SKM-1 treated with dmso at 0.1 percent for 144 hours (cell line): ENCODE measurements at regions not wholly inside any gene's neighbourhood (a gene's known extent, or its start where the extent isn't known, plus 50 kb on each side); places are given as distances from the start of the nearest gene placed in this dataset.

Source experiments
- DNase-seq: peaks from one replicate; lab custom pipeline; 2025; ENCODE audit not compliant: unreplicated experiment; lab: John Stamatoyannopoulos, UW

DNA sequence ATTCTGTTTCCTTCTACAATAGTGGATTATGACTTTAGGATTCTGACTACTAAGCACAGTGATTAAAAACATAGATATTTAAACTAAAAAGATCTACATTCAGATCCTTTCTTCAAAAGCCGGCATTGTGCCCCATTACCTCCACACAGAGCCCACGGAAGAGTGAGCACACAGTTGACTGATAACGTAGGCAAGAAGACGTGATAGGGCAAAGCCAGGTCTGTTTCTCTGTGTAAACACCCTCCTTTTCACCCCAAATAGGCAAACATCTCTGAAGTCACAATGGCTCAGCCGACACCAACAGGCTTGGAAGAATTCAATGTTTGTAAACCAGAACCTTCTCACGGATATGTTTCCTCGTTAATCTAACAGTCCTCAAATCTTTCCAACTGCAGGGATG, 302.9 kb downstream of the CMPK2 start:
- DNase-seq, result no peak

DNA sequence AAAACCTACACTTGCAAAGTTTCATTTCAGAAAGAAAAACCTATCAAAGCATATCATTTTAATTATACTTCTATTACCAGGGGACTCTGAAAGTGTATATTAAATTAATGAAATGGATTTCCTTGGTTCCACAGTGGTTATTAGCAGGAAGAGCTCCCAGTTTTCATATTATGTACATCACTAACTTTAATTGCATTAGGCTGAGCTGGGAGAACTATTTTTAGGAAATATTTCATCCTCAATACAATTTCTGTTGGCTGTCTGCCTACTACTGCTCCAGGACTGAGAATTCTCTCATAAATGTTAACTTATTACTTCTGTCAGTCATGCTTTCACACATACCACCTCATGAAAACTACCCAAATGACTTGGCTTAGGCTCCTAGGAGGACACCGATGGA, 301.4 kb downstream of the CMPK2 start:
- DNase-seq, result no peak

GRCh38 chr2:6574121-6574520, 291.6 kb downstream of the CMPK2 start:
- no peak for DNase-seq

- no peak for DNase-seq
These were observed 289.4 kb downstream of the CMPK2 start for GRCh38 chr2:6576302-6576701.

GRCh38 chr2:6577960-6578359, 287.7 kb downstream of the CMPK2 start:
- DNase-seq, result no peak

DNA sequence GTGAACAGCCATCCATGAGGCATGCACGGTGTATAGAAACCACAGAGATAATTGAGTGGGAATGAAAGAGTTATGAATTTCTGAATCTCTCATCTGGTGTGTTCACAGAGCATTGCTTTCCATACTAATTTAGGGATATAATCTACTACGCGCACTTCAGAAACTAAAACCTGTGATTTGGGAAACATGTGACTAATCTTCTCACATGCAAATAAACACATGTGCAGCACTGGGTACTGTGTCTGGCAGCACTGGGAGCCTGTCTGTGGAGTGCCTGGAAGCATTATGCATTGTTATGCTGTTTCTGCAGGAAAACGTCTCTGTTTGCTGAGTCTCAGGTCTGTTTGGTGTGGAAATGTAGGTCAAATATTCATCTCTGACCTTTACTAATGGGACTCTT, 287.3 kb downstream of the CMPK2 start:
- no peak for DNase-seq

DNA sequence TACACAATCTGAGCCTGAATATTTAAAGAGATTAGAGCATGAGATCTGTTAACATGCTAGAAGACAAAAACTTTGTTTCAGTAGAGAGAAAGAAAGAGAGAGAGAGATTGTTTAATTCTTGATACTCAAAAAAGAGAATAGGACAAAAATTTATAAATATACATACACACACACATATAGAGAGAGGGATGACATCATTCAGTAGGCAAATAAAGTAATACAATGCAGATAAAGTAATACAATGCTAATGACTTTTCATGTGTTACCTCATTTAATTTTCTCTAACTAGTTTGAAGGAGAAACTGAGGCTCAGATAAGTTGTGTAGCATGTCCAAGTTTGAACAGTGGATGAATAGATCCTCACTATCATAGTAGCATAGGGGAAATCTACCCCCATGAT, 286.4 kb downstream of the CMPK2 start:
- no peak for DNase-seq

GRCh38 chr2:6580982-6581381, 284.7 kb downstream of the CMPK2 start:
- DNase-seq, result no peak

DNA sequence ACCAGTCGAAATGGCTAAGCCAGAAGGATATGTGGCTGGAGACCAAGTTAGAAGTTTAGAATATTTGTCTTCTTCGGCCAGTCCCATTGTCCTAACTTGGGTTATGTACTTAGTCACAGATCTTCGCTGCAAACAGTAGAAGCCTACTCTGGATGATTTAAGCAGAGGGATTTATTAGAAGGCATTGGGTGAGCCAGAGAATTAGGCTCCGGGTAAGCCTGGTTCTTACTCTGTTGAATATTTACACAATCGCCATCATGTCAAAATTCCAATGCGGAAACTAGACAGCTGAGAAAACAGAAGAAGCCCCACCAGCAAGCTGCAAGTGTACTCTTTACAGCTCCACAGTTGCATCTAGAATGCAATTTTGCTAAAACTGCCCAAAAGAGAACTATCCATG, 276.6 kb downstream of the CMPK2 start:
- no peak for DNase-seq

DNA sequence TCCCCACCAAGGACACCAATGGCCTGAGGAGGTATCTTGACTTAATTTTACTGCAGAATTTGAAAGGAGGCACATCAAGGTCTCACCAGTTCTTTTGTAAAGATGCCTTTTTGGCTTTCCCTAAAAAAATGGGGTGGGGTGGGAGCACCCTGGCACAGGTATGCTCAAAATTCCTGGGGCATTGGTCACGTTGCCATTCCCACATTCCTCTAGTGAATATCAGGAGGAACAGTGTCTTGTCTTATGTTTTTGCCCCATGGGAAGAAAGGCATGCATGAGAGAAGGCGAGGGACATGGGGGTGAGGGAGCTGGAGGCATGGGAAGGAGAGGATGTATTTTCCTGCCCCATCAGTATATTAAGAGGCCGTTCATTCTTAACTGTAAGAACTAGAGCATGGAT, 275.3 kb downstream of the CMPK2 start:
- no peak for DNase-seq

DNA sequence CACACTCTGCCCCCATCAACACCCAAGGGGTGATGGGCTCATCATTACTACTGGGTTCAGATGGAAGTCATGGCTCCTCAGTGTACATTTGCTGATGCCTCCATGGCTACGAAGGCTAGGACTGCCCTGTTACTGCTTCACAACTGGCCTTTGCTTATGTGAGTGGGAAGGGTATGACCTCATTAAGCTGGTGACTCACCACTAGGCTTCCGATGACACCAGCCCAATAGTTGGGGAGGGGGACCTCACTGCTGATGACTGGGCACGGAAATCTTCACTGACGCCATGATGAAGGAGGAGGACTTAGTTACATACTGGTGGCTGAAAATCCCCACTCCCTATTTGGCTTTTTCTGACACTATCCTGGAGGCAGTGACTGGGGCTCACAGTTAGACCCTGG, 263.2 kb downstream of the CMPK2 start:
- no peak for DNase-seq

DNA sequence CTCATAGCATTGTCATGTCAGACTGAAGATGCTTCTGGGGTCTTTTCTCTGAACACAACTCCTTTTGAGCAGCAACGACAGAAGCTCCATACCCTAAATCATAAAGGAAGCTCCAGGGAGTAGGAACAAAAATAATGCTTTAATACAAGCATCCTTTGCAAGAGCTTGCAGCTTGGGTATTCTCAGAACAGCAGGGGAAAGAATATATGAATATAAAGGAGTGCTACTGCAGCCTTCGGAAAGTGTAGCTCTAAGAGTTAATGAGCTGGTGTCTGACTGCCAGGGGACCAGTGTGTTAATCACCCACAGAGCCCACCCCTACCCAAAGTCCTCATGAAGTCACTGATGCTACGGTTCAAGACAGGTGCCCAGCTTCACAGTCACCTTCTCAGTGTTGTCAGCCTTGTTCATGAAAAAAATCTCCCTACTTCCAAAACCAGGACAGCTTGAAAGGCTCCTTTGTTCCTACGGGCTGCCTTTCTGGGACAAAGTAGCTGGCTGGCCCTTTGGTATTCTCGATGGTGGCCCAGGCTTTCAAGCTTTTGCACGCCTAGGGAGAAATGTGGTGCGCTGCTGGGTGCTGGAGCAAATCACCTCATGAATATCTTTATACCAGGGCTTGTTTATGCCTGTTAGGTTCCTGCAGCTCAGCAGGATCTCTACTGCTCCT, 259.7 kb downstream of the CMPK2 start:
- DNase-seq, result no peak

DNA sequence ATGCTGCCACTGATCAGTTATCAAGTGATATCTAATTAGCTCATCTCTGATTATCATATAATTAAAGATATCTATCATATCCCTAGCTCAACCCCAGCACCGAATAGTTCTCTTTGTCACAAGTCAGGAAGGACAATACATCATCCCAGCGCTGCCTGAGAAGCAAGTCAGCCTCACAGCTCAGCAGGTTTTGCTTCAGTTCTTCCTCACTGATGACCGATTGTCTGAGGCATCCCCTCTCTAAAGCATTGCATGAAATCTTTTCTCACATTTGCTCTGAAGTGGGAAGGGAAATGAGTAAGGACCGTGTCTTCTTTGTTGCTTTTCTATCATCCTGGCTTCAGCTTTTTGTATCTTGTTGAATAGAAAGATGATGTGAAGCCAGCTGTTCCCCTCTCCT, 247.9 kb downstream of the CMPK2 start:
- no peak for DNase-seq

- no peak for DNase-seq
These were observed 247.5 kb downstream of the CMPK2 start for GRCh38 chr2:6618201-6618600.

GRCh38 chr2:6623746-6624145, 242.0 kb downstream of the CMPK2 start:
- DNase-seq, result no peak

- no peak for DNase-seq
These were observed 239.2 kb downstream of the CMPK2 start for GRCh38 chr2:6626401-6627012.

GRCh38 chr2:6627316-6627715, 238.4 kb downstream of the CMPK2 start:
- DNase-seq, result no peak

DNA sequence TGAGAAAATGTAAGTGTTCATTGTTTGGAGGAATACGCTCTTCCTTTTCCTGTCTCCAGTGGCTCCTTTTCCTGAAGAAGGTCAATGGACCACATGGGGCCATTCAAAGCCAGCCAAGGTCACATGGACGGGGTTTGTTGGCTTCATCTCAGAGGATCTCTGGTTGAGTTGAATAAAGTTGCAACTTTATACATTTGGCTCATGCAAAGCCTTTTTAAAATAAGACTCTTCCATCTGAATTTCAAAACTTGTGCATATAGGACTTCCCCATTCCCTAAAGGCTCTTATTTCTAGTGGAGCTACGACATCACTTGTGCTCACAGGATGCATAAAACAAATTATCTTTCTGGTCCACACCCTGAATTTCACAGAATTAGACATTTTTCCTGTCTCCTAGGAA, 235.5 kb downstream of the CMPK2 start:
- DNase-seq, result no peak

- no peak for DNase-seq
These were observed 230.4 kb downstream of the CMPK2 start for GRCh38 chr2:6635296-6635695.

- no peak for DNase-seq
These were observed 228.4 kb downstream of the CMPK2 start for GRCh38 chr2:6637330-6637729.

DNA sequence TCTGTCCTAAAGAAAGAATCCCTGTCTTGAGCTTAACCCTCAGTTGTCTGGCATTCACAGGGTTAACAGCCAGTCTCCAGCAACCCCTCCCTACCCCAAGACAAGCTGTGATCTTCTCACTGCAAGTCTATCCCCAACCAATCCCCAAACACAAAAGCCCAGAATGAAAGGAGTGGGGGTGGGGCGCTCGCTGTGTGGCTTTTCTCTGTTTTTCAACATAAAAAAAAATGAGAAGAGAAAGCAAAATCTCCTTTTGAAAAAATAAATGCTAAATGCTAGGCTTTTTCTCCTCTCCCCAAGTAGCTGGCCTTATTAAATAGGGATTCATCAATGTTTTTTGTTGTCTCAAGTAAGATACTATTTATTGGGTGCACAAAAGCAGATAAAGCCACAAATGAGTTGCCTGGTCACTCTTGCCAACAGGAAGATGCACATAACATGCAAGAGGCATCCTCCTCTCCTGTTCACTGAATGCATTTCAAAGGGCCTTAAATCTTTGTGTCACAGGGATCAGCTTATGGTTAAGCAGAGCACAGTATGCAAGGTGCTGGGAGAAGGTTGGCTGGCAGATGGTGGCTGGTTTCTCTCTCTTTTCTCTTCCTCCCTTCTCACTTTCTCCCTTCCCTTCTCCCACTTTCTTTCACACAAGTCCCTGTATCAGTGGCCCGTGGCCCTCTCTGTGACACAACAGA, 225.6 kb downstream of the CMPK2 start:
- DNase-seq, result no peak

DNA sequence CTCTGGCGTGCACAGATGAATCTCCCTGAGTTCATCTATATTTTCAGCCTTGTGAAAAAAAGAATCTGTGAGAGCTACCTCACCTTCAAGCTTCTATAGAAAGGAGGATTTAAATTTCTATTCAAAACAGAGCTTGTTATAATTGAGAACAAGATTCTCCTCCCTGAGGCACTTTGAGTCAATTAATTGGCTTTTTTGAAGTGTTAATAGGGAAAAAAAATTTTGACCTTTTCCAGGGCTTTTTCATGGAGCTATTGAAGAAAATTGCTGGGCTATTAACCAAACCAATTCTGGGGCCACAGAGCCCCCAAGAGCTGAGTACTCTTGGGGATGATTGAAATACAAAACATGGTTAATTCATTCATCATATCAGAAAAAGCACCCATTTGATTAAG, 225.1 kb downstream of the CMPK2 start:
- DNase-seq, result no peak

GRCh38 chr2:6641956-6642355, 223.8 kb downstream of the CMPK2 start:
- DNase-seq, result no peak
